Glutamatergic neuron (in vitro differentiated cells): ENCODE measurements at regions not wholly inside any gene's neighbourhood (a gene's known extent, or its start where the extent isn't known, plus 50 kb on each side); places are given as distances from the start of the nearest gene placed in this dataset.

Experiments
- DNase-seq: peaks from one replicate; pipeline ENCODE4 v3.0.0; 2022
- H3K27ac Mint-ChIP-seq: one replicate; pipeline ENCODE4 v1.8.0; 2020; ENCODE audit warnings: mild to moderate bottlenecking, mixed read lengths, inconsistent platforms; ENCODE audit not compliant: unreplicated experiment
- H3K27me3 Mint-ChIP-seq: one replicate; pipeline ENCODE4 v1.8.0; 2020; ENCODE audit warnings: mild to moderate bottlenecking, moderate library complexity, mixed read lengths, inconsistent platforms; ENCODE audit not compliant: unreplicated experiment
- H3K36me3 Mint-ChIP-seq: one replicate; pipeline ENCODE4 v1.8.0; 2020; ENCODE audit warnings: mild to moderate bottlenecking, mixed read lengths, inconsistent platforms; ENCODE audit not compliant: unreplicated experiment
- H3K4me1 Mint-ChIP-seq: one replicate; pipeline ENCODE4 v1.8.0; 2020; ENCODE audit warnings: mild to moderate bottlenecking, low read depth, mixed read lengths, inconsistent platforms; ENCODE audit not compliant: unreplicated experiment
- H3K4me3 Mint-ChIP-seq: one replicate; pipeline ENCODE4 v1.8.0; 2020; ENCODE audit warnings: mild to moderate bottlenecking, mixed read lengths, inconsistent platforms; ENCODE audit not compliant: unreplicated experiment
- H3K9me3 Mint-ChIP-seq: one replicate; pipeline ENCODE4 v1.8.0; 2020; ENCODE audit warnings: mild to moderate bottlenecking, moderate library complexity, mixed read lengths, inconsistent platforms; ENCODE audit not compliant: unreplicated experiment
- CTCF ChIP-seq: fragments of 200-600 bp; sonication (generic); IDR thresholded peaks from one replicate; pipeline ENCODE4 v1.5.0; 2021; ENCODE audit not compliant: partially characterized antibody, unreplicated experiment

- H3K9me3 Mint-ChIP-seq: peaks cover 14% of the 10 kb centered on the region
- DNase-seq: no peak
- H3K36me3 Mint-ChIP-seq: peaks cover 12% of the 10 kb centered on the region
- no peak overlapping the region for H3K27ac Mint-ChIP-seq
- H3K4me1 Mint-ChIP-seq: peaks cover 27% of the 10 kb centered on the region
- no peak for TF ChIP-seq CTCF
- H3K27me3 Mint-ChIP-seq: peaks cover 19% of the 10 kb centered on the region
- no peak overlapping the region for H3K4me3 Mint-ChIP-seq
Observed at GRCh38 chr9:126222363-126222834, 104.2 kb upstream of the MVB12B start.

GRCh38 chr9:126222835-126223431 is 103.7 kb upstream of the MVB12B start:
- Mint-ChIP-seq H3K27ac (no peak overlapping the region), H3K27me3 (peaks cover 19% of the 10 kb centered on the region)

GRCh38 chr9:126223798-126224531 is 102.7 kb upstream of the MVB12B start:
- no peak overlapping the region for H3K4me3 Mint-ChIP-seq
- peaks cover 11% of the 10 kb centered on the region for H3K9me3 Mint-ChIP-seq
- H3K36me3 Mint-ChIP-seq: peaks cover 12% of the 10 kb centered on the region
- TF ChIP-seq CTCF: no peak
- peaks cover 12% of the 10 kb centered on the region for H3K4me1 Mint-ChIP-seq
- H3K27ac Mint-ChIP-seq: no peak overlapping the region
- no peak for DNase-seq
- peaks cover 18% of the 10 kb centered on the region for H3K27me3 Mint-ChIP-seq

More at GRCh38 chr9:126222835-126223431, 103.7 kb upstream of the MVB12B start:
- Mint-ChIP-seq H3K4me1 (peaks cover 21% of the 10 kb centered on the region), H3K4me3 (no peak overlapping the region), H3K9me3 (peaks cover 14% of the 10 kb centered on the region), H3K36me3 (peaks cover 12% of the 10 kb centered on the region)
- DNase-seq: no peak
- TF ChIP-seq CTCF: no peak

- Mint-ChIP-seq H3K4me1 (peaks cover 6% of the 10 kb centered on the region), H3K27ac (no peak overlapping the region), H3K27me3 (peaks cover 15% of the 10 kb centered on the region), H3K36me3 (peaks cover 10% of the 10 kb centered on the region), H3K9me3 (peaks cover 1% of the 10 kb centered on the region), H3K4me3 (no peak overlapping the region)
- TF ChIP-seq CTCF: no peak
- DNase-seq: no peak
Observed at GRCh38 chr9:126225611-126226609, 100.7 kb upstream of the MVB12B start.
